IPS DF 4.7 (cell line): ENCODE measurements at regions not wholly inside any gene's neighbourhood (a gene's known extent, or its start where the extent isn't known, plus 50 kb on each side); places are given as distances from the start of the nearest gene placed in this dataset.
"Not testable (repeated sequence)": the region's sequence is repeated elsewhere in the genome, so short reads cannot be mapped to it uniquely, and the experiment has no call there.

Experiments
- DNase-seq: peaks from one replicate; pipeline ENCODE4 v3.0.0-alpha.2; 2013; ENCODE audit warnings: low spot score; ENCODE audit errors: extremely low read depth

DNA sequence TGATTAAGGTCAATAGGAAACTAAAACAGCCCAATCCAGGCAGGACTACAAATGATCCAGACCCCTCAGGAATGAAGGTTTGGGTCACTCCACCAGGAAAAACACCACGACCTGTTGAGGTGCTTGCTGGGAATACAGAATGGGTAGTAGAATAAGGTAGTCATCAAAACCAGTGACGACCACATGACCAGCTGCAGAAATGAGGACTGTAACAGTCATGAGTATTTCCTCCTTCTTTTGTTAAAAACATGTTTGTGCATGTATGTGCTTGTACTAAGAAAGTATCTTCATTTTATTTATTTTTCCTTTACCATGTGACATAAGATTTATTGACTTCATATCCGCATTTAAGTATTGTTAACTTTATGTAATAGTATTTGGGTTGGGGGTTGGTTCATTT, 603.5 kb upstream of the NR3C2 start:
- DNase-seq, result no peak

- DNase-seq, result not testable (repeated sequence)
Observed at GRCh38 chr4:149039786-149040185, 597.6 kb upstream of the NR3C2 start.

DNA sequence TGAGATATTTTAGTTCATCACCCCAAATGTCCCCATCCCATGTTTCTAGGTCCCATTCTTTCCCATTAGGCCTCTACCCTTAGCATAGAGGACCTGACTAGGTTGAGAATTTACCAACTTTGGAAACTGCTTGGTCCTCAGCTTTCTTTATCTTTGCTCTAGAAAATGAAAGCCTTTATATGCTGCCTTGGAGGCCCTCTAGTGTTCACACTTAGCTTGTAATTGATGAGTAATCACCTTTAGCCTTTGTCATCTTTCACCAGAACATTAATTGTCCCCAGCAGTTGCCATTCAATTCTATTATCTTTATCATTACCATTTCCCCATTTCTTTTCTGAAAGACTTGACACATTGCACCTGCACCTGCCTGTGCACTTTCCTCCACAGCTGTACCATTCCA, 589.2 kb upstream of the NR3C2 start:
- DNase-seq, result no peak

DNA sequence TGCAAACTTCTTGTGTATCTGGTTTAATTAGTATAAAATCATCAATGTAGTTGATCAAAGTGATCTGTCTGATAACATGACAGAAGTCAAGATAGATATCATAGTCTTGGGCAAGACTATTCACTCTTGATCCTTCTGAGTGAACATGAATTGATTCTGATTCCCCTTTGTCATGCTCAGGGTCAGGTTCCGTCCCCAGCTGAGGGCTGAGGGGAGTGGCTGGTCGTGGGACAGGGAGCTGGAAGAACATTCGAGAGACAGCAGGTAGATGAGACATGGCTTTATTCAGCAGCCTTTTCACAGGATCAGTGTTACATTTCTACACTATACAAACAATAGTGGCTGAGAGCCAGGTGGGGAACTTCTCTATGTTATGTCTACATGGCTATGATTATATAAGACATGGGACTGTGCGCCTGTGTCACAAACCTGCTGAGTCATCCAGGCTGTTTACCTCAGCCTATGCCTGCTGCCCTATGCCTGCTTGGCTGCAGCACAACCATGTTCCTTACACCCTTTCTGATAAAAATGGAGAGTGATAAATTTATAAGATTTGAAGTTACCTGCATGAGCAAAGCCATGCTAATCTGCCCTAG, 586.9 kb upstream of the NR3C2 start:
- DNase-seq, result no peak

- no peak for DNase-seq
Observed at GRCh38 chr4:149026696-149027095, 584.5 kb upstream of the NR3C2 start.

DNA sequence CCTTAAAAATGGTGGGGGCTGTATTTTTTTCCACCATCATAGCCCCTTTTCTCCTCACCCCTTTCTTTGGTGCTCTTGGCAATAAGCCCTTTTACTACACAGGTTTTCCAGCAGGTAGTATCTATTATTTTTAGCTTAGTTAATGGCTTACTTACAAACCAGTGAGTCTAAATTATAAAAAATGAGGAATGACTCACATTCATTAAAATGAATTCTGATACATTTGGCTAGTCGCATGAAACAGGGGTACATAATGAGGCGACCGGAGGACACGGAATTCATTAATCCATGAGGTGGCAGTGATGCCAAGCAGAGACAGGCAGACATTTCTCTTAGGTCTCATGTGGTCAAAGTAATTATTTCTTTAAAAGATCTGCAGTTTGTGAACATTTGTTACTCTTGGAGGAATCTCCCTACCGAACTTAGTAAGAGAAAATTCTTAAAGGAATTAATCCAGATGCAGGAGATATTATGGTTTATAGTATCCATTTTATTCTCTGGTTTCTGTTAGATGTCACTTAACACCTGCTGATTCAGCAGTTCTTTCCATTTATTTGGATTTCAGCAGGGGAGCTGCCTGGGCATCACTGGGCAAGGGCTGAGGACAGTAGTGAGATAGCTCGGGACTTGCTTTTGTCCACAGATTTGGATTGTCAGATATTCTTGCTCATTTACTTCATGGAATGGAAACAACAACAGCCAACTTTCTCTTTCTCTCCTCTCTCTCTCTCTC, 575.0 kb upstream of the NR3C2 start:
- no peak for DNase-seq

DNA sequence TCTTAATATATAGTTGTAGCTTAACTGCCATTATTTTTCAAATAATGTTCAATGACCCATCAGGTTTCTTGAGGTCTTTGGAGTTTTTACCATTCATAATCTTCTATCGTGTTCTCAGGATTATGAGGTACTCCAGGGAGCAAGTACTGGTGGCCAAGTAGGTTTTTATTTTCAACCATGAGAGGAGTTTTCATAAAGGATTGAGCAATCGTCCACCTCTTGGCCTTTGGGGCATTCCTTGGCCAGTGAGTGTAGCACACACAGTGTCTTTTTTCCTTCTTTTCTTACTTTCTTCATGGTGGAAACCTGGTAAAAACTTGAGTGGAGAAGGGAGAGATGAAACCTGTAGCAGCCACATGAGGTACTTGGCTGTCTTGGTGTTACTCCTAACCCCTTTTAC, 567.0 kb upstream of the NR3C2 start:
- no peak for DNase-seq

DNA sequence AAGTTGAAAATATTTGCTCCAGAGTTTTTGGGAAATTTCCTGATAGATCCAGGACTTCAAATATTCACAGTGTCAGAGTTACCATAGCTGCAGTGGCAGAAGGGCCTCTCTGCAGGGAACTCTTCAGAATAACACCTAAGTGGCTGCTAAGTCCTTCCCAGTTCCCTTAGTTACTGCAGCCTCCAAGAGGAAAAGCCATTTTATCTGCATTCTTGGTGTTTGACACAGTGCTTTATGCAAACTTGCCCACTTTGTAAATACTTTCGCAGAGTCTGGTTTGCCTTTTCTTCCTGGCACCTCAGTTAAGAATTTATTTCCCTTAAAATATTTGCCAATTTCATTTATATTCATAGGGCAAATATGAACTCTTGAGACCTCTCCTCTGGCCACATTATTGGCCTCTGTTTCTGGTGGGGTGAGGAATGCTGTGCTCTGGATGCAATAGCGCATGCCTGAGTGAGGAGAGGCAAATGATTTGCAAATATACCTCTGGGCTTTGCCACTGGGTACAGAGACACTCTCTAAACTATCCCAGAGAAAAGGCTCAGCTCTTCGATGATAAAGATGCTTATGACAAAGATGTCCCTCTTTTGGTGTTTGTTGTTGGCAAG, 566.3 kb upstream of the NR3C2 start:
- no peak for DNase-seq

- DNase-seq, result no peak
Observed at GRCh38 chr4:149005191-149005590, 563.0 kb upstream of the NR3C2 start.

DNA sequence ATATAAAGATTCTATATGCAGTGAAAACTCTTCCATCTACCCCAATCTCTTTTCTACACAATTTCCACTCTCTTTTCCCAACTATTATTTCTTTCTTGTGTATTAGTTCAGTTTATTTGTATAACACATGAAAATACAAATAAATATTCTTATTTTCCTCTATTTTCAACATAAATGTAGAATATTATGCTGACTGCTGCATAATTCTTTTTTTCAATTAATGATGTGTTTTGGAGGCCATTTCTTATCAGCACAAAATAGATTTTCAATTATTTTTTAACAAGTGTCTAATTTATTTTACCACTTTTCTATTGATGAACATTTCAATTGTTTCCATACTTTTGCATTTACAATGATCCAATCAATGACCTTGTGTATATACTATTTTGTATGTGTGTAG, 557.7 kb upstream of the NR3C2 start:
- no peak for DNase-seq

DNA sequence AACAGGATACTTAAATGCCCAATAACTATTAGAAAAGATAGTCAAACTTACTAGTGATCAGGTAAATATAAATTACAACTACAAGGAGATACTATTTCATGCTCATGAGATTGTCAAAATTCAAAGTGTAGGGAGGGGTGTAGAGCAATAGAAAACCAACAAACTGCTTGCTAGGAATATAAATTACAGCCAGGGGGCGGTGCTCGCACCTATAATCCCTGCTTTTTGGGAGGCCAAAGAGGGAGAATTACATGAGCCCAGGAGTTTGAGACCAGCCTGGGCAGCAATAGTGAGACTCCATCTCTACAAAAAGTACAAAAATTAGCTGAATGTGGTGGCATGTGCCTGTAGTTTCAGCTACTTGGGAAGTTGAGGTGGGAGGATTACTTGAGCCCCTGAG, 556.5 kb upstream of the NR3C2 start:
- no peak for DNase-seq

DNA sequence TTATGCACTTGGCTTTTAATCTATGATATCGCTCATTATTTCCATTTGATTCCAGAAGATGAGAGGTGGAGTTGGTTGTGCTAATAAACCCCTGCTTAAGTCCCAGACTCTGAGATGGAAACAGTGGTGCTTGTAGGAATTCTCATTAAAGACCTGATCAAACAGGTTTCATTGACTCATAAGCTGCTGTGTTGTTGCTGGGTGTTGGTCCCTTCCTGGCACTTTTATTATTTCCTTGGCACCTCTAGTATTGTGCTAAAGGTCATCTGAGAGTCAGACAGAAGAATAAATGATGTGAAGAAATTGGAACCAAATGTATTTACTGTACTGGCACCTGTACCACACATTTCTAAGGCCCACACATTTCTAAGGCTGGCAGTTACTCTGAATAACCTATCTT, 544.7 kb upstream of the NR3C2 start:
- no peak for DNase-seq

GRCh38 chr4:148984951-148985350, 542.7 kb upstream of the NR3C2 start:
- DNase-seq, result no peak

DNA sequence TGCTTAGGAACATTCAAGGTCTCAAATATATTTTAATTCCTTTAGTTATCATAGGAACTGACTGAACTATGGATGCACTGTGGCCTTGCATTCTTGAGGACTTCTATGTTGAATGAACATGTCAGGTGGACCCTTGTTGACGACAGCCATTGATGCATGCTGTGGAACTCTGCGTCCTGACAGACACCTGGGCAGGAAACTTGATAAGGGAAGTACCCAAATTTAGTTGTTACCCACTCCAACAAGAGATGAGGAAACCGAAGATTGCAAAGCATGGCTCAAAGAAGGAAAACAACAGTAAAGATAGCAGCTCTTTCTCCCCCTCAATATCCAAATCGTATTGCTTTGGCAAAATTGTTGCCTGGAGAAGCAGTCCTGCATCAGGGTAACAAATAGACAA, 540.0 kb upstream of the NR3C2 start:
- DNase-seq, result no peak

DNA sequence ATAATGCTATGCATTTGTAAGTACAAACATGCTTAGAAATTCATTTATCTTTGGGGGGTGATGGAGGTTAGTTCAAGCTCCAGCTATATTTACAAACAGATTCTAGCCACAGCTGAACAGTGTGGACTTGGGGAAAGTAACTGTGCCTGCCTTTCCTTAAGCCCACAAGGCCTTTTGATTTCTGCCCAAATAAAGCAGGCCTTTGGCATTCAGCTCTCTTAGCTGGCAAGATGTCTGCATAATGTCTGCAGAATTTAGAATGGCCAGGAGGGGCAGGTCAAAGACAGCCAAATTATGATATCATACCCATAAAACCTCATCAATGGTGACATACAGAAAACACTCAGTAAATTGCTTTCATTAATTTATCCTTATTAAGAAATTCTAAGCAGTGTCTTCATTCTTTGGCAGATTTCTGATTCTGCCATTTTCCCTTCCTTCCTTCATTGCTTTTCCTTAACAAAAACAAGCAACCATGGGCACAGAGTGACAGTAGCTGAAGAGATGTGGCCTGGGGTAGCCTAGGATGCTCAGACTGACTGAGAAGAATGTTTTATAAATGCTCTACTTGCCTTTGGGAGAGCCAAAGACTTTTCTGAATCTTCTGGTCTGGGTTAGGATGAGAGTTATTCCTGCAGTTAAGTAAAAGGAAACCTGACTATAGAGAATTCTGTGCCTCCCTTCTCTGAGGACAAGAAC, 538.7 kb upstream of the NR3C2 start:
- no peak for DNase-seq

- DNase-seq, result no peak
Observed at GRCh38 chr4:148978301-148978700, 536.1 kb upstream of the NR3C2 start.

- DNase-seq, result no peak
Observed at GRCh38 chr4:148975464-148975863, 533.2 kb upstream of the NR3C2 start.

GRCh38 chr4:148965080-148965479, 522.9 kb upstream of the NR3C2 start:
- DNase-seq, result no peak

DNA sequence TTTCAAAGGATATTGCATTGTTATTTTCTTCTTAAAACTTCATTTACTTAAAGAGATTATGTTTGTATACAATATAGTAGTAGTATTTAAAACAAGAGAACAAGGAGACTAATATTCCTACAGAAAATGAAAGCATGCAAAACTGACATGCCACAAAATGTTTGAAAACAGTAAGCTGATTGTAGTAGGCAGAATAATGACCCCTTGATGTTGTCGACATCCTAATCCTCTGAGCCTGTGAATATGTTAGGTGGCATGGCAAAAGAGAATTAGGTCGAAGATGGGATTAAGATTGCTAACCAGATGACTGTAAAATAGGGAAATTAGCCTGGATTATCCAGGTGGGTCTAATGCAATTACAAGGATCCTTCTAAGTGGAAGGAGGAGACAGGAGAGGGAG, 522.2 kb upstream of the NR3C2 start:
- no peak for DNase-seq

GRCh38 chr4:148962539-148963290, 520.5 kb upstream of the NR3C2 start:
- DNase-seq, result no peak

DNA sequence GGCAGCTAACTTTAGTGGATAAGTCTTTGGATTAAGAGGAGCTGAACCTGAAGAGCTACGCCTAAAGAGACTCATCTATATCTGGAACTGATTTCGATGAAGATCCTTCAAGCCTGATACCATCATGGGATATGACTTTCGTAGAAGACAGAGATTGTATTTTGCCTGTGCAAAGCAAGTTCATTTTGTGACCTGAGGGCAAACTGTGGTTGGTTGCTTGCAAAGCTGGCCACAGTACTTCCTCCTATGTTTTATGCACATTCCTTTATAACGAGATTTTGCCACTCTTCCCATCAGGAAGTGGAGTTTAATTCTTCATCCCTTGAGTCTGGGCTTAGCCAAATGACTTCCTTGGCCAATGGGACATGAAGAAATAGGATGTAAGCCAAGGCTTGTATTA, 519.3 kb upstream of the NR3C2 start:
- DNase-seq, result no peak

GRCh38 chr4:148958317-148958716, 516.1 kb upstream of the NR3C2 start:
- DNase-seq, result no peak
